ENCODE measurements at regions not wholly inside any gene's neighbourhood (a gene's known extent, or its start where the extent isn't known, plus 50 kb on each side); places are given as distances from the start of the nearest gene placed in this dataset.

- DNase-seq (ENCODE audit: low spot score) = no peak
Observed at GRCh38 chr4:11632025-11632424, 203.3 kb upstream of the HS3ST1 start.

DNA sequence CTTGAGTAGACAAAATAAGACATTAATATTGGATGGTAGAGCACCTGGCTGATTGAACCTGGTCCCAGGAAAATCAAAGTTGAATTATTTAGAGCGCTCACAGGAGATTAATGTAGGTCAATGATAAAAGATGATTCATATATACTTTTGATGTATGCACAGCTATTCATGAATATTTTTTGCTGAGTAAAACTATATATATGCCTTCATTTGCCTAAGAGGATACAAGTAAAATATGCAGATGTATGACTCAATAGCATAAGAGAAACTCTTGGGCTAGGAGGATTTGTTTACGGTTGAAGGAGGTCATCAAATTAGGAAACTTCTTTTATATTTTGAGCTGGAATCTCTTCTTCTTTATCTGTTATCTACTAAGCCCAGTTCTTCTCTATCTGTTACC, 202.7 kb upstream of the HS3ST1 start:
- no peak for DNase-seq (ENCODE audit: low spot score)

DNA sequence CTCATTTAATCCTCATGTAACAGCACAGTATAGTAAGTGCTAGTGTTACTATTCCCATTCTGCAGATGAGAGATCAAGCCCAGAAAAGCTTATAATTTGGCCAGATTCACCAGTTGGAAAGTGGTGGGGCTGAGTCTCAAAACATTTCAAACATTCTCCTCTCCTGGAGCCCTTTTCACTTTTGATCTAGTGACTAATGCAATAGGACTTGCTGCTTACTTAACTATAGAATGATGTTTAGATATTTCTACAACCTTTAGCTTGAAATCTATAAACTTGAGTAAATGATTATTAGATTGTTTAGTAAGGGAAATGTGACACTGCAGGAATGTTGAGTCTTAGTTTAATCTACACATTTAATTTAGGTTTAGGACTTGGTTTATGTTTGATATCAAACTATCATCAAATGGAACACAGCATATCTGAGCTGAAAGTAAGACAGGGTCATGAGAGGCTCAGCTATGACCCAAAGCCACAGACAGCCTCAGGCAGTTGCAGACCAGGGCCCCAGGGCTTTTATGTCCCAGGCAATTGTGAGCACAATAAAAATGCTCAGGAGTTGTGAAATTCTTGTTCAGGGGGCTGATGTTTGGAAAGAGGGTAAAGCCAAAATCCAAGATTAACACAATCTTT, 199.5 kb upstream of the HS3ST1 start:
- DNase-seq (ENCODE audit: low spot score) = no peak

DNA sequence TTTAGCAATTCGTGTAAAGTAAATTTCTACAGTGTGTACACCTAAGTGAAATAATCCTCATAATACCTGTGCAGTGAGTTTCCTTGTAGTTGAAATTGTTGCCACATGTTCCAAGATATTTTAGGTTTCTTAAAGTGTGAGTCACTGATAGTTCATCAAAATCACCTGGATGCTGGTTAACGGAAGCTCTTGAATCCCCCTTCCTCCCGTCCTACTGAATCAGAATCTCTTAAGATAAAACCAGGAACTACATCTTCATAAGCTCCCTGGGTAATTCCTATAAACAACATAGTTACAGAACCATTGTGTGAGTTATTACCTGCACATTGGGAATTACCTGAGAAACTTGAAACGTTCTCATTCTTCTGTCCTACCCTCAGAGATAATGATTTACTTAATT, 197.4 kb upstream of the HS3ST1 start:
- no peak for DNase-seq (ENCODE audit: low spot score)

DNA sequence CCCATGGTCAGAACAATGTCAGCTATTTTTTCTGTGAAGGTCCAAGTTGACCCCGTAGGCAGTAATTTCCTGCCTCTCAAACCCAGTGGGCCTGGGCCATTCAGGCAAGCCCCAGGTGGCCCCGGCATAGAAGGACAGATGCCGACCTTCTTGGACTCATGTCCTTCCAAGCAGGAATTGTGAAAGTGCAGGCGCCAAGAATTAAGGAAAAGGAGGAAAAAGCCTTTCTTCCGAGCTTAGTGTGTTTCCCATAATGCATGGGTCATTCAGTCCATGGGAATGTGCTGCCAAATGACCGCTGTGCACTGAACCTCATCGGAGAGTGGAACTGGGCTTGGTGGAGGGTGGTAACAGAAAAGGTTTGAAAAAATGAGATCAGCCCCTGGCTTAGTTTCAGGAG, 196.5 kb upstream of the HS3ST1 start:
- DNase-seq (ENCODE audit: low spot score) = no peak

DNA sequence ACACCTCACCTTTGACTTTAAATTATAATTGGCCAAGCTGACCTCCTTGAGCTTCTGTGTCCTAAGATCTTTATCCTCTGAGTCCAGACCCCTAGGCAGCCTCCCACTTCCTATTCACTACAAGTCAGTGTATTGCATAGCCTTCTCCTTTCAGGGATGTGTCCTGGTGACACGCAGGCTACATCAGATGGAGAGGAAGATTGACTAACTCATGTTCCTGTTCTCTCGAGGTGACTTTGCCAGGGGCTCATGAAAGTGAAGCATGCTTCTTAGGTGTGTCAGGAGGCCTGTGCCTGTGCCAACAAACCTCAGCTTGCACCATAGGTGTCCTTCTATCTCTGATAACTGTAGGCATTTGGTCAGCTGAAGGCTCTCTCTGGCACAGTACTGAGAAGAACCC, 195.7 kb upstream of the HS3ST1 start:
- no peak for DNase-seq (ENCODE audit: low spot score)

- no peak for DNase-seq (ENCODE audit: low spot score)
Observed at GRCh38 chr4:11623726-11624037, 195.0 kb upstream of the HS3ST1 start.

DNA sequence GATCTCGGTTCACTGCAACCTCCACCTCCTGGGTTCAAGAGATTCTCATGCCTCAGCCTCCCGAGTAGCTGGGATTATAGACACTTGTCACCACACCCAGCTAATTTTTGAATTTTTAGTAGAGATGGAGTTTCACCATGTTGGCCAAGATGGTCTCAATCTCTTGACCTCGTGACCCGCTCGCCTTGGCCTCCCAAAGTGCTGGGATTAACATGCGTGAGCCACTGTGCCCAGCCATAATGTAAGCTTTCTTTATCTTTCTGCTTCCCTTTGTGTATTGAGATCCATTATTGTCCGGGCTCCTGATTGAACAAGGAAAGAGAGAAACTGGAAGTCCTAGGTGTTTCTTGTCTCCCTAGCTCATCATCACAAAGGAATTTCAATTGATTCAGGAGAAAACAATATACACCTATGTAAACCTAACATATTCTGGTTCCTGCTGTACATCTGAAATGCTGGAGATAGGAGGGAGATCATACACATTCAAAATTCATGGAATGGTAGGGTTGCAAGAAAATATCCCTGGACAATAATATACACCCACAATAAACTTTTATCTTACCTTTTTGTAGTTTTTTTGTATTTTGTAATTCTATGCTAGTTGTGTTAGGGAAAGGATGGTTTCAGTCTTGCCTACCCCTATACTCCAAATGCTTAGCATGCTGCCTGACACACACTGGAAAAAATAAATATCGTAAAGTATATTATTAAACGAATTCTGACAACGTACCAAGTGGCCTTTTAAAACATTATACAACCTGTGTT, 194.4 kb upstream of the HS3ST1 start:
- DNase-seq (ENCODE audit: low spot score) = no peak

GRCh38 chr4:11620861-11621260, 192.2 kb upstream of the HS3ST1 start:
- DNase-seq (ENCODE audit: low spot score) = no peak

DNA sequence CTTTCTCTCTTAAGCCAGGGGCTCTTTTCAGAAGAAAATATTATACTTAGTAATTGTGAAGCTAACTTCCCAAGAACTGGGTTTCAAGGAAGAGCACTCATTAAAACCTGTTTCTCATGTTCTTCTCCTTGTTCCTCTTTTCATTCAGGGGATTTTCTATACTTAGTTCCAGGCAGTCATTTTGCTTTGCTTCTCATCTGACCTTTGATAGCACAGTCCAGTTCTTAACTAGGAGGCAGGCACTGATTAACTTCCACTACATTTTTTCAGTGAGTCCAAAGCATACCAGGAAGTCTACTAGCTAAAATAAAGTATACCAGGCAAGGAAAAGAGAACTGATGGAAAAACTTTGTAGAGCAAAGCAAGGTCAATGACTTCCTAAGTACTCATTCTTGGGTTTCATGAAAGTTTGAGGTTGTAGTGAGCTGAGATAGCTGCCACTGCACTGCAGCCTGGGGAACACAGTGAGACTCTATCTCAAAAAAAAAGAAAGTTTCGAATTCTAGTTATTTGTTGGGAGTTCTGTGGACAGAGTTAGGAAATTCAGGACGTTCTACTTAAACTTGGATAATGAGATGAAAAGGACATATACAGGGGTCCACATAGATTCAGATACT, 190.1 kb upstream of the HS3ST1 start:
- DNase-seq (ENCODE audit: low spot score) = no peak

DNA sequence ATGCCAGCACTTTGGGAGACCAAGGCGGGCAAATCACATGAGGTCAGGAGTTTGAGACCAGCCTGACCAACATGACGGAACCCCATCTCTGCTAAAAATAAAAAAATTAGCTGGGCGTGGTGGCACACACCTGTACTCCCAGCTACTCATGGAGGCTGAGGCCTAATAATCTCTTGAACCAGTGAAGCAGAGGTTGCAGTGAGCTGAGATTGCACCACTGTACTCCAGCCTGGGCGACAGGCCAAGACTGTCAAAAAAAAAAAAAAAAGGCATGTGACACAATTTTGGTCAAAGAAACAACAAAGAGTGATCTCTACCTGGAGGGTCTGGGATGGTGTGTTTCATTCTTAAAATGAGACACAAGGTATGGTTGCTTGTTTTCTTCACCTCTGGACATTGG, 188.2 kb upstream of the HS3ST1 start:
- DNase-seq (ENCODE audit: low spot score) = no peak

DNA sequence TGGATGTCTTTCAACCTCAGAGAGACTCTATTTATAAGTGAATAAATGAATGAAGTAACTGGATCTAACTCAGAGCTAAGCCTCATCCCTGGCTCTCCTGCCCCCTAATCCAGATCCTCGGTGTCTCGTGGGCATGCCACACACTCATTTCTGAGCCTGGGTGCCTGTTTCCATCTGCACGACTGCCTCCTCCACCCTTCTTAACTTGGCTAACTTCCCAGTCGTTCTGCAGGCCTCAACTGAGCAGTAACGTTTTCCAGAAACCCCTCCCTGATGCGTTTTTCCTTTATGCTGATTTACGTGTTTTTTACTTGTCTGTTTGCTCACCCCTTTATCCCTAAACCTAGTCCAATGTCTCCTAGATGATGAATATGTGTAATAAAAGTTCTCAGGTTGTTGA, 186.9 kb upstream of the HS3ST1 start:
- DNase-seq (ENCODE audit: low spot score) = no peak

DNA sequence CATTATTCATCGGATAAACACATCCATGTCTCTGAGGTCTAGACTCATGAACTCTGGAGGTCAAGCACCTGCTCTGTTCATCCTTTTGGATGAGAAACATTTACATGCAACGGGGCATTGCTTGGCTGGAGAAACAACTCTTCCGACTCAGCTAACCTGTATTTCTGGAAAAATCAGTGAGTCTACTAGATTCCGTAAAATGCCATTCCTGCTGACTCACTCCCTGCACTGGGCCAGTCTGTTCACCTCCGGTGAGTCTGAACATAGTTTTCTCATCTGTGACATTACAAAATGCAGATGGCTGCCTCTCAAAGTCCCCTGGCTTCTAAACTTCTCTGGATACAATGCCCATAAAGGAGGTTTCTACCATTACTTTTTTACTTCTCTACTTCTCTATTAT, 185.7 kb upstream of the HS3ST1 start:
- no peak for DNase-seq (ENCODE audit: low spot score)

- DNase-seq (ENCODE audit: low spot score) = no peak
Observed at GRCh38 chr4:11611868-11612267, 183.2 kb upstream of the HS3ST1 start.

DNA sequence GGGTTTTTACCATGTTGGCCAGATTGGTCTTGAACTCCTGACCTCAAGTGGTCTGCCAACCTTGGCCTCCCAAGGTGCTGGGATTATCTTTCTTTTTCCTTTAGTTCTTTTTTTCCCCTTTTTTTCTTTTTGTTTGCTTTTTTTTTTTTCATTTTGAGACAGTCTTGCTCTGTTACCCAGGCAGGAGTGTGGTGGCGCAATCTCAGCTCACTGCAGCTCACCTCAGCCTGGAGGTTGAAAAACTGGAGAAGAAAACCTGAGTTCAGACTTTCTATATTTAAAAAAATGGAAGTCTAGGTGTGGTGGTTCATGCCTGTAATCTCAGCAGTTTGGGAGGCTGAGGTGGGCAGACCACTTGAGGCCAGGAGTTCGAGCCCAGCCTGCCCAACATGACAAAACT, 181.1 kb upstream of the HS3ST1 start:
- no peak for DNase-seq (ENCODE audit: low spot score)

DNA sequence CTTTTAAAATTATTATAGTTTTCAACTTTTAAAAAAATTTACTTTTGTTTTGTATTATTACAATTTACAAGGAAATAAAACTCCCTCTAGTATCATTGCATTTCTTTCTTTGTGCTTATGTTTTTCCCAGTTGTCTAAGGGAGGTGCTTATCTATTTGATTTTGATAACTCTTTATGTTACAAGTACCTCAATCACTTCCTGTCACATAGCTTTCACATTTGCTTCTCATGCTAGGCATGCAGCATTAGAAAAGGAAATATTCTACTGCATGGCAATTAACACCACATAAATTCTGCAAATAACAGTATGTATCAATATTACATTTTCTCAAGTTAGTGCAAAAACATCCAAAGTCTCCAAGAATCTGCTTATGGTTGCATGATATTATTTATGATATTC, 180.3 kb upstream of the HS3ST1 start:
- DNase-seq (ENCODE audit: low spot score) = no peak

- no peak for DNase-seq (ENCODE audit: low spot score)
Observed at GRCh38 chr4:11606078-11606477, 177.4 kb upstream of the HS3ST1 start.

GRCh38 chr4:11605597-11605996, 176.9 kb upstream of the HS3ST1 start:
- no peak for DNase-seq (ENCODE audit: low spot score)

DNA sequence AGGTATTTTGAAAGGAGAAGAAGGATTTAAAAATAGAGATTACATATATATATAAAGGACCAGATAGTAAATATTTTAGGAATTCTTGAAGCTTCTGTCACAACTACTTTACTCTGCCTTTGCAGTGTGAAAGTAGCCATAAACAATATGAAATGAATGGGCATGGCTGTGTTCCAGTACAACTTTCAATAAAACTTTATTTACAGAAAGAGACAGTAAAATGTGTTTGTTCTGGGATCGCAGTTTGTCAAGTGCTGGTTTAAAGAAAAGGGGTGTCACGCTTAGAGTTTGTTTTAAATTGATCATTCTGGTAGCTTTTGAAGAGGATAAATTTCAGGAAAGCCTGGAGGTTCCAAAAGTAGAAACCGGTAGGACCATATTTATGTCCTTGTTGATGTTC, 176.1 kb upstream of the HS3ST1 start:
- no peak for DNase-seq (ENCODE audit: low spot score)

- DNase-seq (ENCODE audit: low spot score) = no peak
Observed at GRCh38 chr4:11603591-11604194, 175.0 kb upstream of the HS3ST1 start.

DNA sequence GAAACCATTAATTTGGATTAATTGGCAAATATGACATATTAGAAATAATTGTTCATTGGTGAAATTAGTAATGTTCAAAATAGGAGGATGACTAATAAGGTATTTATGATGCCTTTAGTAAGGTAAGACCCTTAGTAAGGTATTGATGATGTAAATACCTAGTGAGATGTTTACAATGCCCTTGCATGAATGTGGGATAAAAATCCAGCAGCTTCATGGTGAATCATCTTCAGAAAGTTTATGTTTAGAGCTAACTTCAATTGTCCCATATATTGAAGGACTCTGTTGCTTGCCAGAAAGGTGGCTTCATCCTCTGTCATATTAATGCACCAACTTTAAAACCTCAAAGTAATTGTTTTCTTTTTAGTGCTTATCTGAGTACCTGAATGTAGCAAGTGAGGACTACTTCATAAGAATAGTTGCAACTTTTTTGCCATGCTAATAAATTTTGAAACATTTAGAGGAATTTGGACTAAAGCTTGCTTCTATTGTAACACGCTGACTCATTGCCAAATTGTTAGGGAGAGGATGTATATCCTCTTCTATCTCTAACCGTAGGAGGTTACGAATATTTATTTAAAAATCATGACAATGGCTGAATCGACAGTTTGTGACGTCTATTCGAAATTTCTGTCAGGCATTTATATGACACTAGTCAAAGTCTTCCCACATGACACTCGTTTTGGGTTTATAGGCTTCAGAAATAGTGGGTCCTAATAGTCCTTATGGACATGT, 174.1 kb upstream of the HS3ST1 start:
- DNase-seq (ENCODE audit: low spot score) = no peak

DNA sequence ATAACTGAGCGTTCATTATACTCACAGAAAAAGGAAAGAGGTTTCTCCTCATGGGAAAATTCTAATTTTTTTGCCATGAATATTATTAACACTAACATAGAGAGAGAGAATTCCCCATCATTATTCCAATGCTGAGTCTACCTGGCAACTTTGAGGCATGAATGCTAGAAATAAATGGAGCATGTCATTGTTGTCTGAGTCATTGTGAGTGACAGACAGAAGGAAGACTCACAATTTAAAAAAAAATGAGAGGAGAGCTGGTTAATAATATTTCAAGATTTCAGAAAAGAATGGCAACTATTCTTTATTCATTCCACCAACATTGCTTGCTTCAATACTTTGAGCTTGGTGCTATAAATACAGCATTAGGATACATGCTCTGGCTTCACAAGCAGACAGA, 170.4 kb upstream of the HS3ST1 start:
- DNase-seq (ENCODE audit: low spot score) = no peak

GRCh38 chr4:11598591-11598990, 169.9 kb upstream of the HS3ST1 start:
- DNase-seq (ENCODE audit: low spot score) = no peak

All from hepatic stellate cell (primary cell).